Fibroblast of peridontal ligament (primary cell): ENCODE measurements at regions not wholly inside any gene's neighbourhood (a gene's known extent, or its start where the extent isn't known, plus 50 kb on each side); places are given as distances from the start of the nearest gene placed in this dataset.
"Not testable (repeated sequence)": the region's sequence is repeated elsewhere in the genome, so short reads cannot be mapped to it uniquely, and the experiment has no call there.

Source experiments
- DNase-seq: peaks from one replicate; pipeline ENCODE4 v3.0.0-alpha.2; 2010; ENCODE audit errors: extremely low read depth

GRCh38 chr2:158866082-158866481 is 71.0 kb downstream of the DAPL1 start:
- not testable (repeated sequence) for DNase-seq

- not testable (repeated sequence) for DNase-seq
Observed at GRCh38 chr2:158867531-158868191, 72.5 kb downstream of the DAPL1 start.

GRCh38 chr2:158868386-158868785 is 73.3 kb downstream of the DAPL1 start:
- not testable (repeated sequence) for DNase-seq

GRCh38 chr2:158869122-158869521 is 74.0 kb downstream of the DAPL1 start:
- DNase-seq = not testable (repeated sequence)

- not testable (repeated sequence) for DNase-seq
Observed at GRCh38 chr2:158869609-158870008, 74.5 kb downstream of the DAPL1 start.

GRCh38 chr2:158878003-158878402 is 82.9 kb downstream of the DAPL1 start:
- no peak for DNase-seq

- DNase-seq = no peak
Observed at GRCh38 chr2:158879229-158879903, 84.2 kb downstream of the DAPL1 start.

GRCh38 chr2:158882297-158882696 is 86.1 kb upstream of the TANC1 start:
- no peak for DNase-seq

- DNase-seq = not testable (repeated sequence)
Observed at GRCh38 chr2:158884552-158884951, 83.9 kb upstream of the TANC1 start.

- not testable (repeated sequence) for DNase-seq
Observed at GRCh38 chr2:158885018-158885678, 83.3 kb upstream of the TANC1 start.

- not testable (repeated sequence) for DNase-seq
Observed at GRCh38 chr2:158885679-158886050, 82.8 kb upstream of the TANC1 start.

- no peak for DNase-seq
Observed at GRCh38 chr2:158889135-158889853, 79.1 kb upstream of the TANC1 start.

- no peak for DNase-seq
Observed at GRCh38 chr2:158890296-158890905, 78.0 kb upstream of the TANC1 start.

- DNase-seq = peak; percentile 69
Observed at GRCh38 chr2:158893026-158893425, 75.4 kb upstream of the TANC1 start.

- no peak for DNase-seq
Observed at GRCh38 chr2:158893474-158893873, 75.0 kb upstream of the TANC1 start.

- DNase-seq = peak; percentile 43
Observed at GRCh38 chr2:158894078-158894477, 74.4 kb upstream of the TANC1 start.

- no peak for DNase-seq
Observed at GRCh38 chr2:158894572-158894971, 73.9 kb upstream of the TANC1 start.

GRCh38 chr2:158900345-158900744 is 68.1 kb upstream of the TANC1 start:
- no peak for DNase-seq

GRCh38 chr2:158902005-158902398 is 66.4 kb upstream of the TANC1 start:
- DNase-seq = no peak

GRCh38 chr2:158903711-158904405 is 64.6 kb upstream of the TANC1 start:
- no peak for DNase-seq

- no peak for DNase-seq
Observed at GRCh38 chr2:158904627-158905177, 63.7 kb upstream of the TANC1 start.
